ENCODE measurements at regions not wholly inside any gene's neighbourhood (a gene's known extent, or its start where the extent isn't known, plus 50 kb on each side); places are given as distances from the start of the nearest gene placed in this dataset.

GRCh38 chr4:183022617-183023016, 76.4 kb upstream of the WWC2 start:
- TF ChIP-seq CTCF (conservative IDR thresholded peaks at IDR 0.05) (no peak), EZH2 (IDR thresholded peaks at IDR 0.05; ENCODE audit: low read depth) (no peak)
